ENCODE measurements at regions not wholly inside any gene's neighbourhood (a gene's known extent, or its start where the extent isn't known, plus 50 kb on each side); places are given as distances from the start of the nearest gene placed in this dataset.

- Histone ChIP-seq H3K36me3 (ENCODE audit: insufficient read depth) (no peaks in the 10 kb centered on the region), H3K4me3 (ENCODE audit: low read depth, low read length) (no peak overlapping the region), H3K27ac (ENCODE audit: low read depth) (no peak overlapping the region), H3K4me1 (ENCODE audit: insufficient read depth) (no peaks in the 10 kb centered on the region)
- 83% methylated on average over 24 of the region's 24 CpGs for WGBS
- DNase-seq (ENCODE audit: extremely low spot score) = no peak
Observed at GRCh38 chr7:25968205-25968993, 183.6 kb upstream of the NFE2L3 start.

- Histone ChIP-seq H3K4me1 (ENCODE audit: insufficient read depth) (no peaks in the 10 kb centered on the region), H3K36me3 (ENCODE audit: insufficient read depth) (no peaks in the 10 kb centered on the region), H3K4me3 (ENCODE audit: low read depth, low read length) (no peak overlapping the region), H3K27ac (ENCODE audit: low read depth) (no peak overlapping the region)
- 79% methylated on average over 4 of the region's 4 CpGs for WGBS
- DNase-seq (ENCODE audit: extremely low spot score) = no peak
Observed at GRCh38 chr7:25970356-25970755, 181.6 kb upstream of the NFE2L3 start.

GRCh38 chr7:25970911-25971310 lies 181.1 kb upstream of the NFE2L3 start:
- H3K4me1 ChIP-seq (ENCODE audit: insufficient read depth) = no peaks in the 10 kb centered on the region
- DNase-seq (ENCODE audit: extremely low spot score) = no peak
- no peak overlapping the region for H3K27ac ChIP-seq (ENCODE audit: low read depth)
- no peak overlapping the region for H3K4me3 ChIP-seq (ENCODE audit: low read depth, low read length)
- WGBS = 40% methylated on average over 5 of the region's 5 CpGs
- H3K36me3 ChIP-seq (ENCODE audit: insufficient read depth) = no peaks in the 10 kb centered on the region

GRCh38 chr7:25976630-25977029 lies 175.4 kb upstream of the NFE2L3 start:
- DNase-seq (ENCODE audit: extremely low spot score) = no peak
- no peak overlapping the region for H3K27ac ChIP-seq (ENCODE audit: low read depth)
- H3K4me1 ChIP-seq (ENCODE audit: insufficient read depth) = no peaks in the 10 kb centered on the region
- H3K36me3 ChIP-seq (ENCODE audit: insufficient read depth) = no peaks in the 10 kb centered on the region
- H3K4me3 ChIP-seq (ENCODE audit: low read depth, low read length) = no peak overlapping the region

- no peak overlapping the region for H3K4me3 ChIP-seq (ENCODE audit: low read depth, low read length)
- DNase-seq (ENCODE audit: extremely low spot score) = no peak
- WGBS = 84% methylated on average over 5 of the region's 5 CpGs
- no peaks in the 10 kb centered on the region for H3K4me1 ChIP-seq (ENCODE audit: insufficient read depth)
- no peaks in the 10 kb centered on the region for H3K36me3 ChIP-seq (ENCODE audit: insufficient read depth)
- no peak overlapping the region for H3K27ac ChIP-seq (ENCODE audit: low read depth)
Observed at GRCh38 chr7:25978466-25978865, 173.5 kb upstream of the NFE2L3 start.

- Histone ChIP-seq H3K4me3 (ENCODE audit: low read depth, low read length) (no peak overlapping the region), H3K4me1 (ENCODE audit: insufficient read depth) (no peaks in the 10 kb centered on the region), H3K36me3 (ENCODE audit: insufficient read depth) (no peaks in the 10 kb centered on the region), H3K27ac (ENCODE audit: low read depth) (no peak overlapping the region)
- DNase-seq (ENCODE audit: extremely low spot score) = no peak
- WGBS = 56% methylated on average over 2 of the region's 2 CpGs
Observed at GRCh38 chr7:25979605-25980004, 172.4 kb upstream of the NFE2L3 start.

GRCh38 chr7:25982684-25983083 lies 169.3 kb upstream of the NFE2L3 start:
- Histone ChIP-seq H3K36me3 (ENCODE audit: insufficient read depth) (no peaks in the 10 kb centered on the region), H3K4me1 (ENCODE audit: insufficient read depth) (no peaks in the 10 kb centered on the region), H3K4me3 (ENCODE audit: low read depth, low read length) (no peak overlapping the region), H3K27ac (ENCODE audit: low read depth) (no peak overlapping the region)
- 60% methylated on average over 2 of the region's 2 CpGs for WGBS
- no peak for DNase-seq (ENCODE audit: extremely low spot score)

GRCh38 chr7:25985196-25985595 lies 166.8 kb upstream of the NFE2L3 start:
- WGBS = 60% methylated on average over 4 of the region's 4 CpGs
- H3K36me3 ChIP-seq (ENCODE audit: insufficient read depth) = no peaks in the 10 kb centered on the region
- H3K4me1 ChIP-seq (ENCODE audit: insufficient read depth) = no peaks in the 10 kb centered on the region
- no peak for DNase-seq (ENCODE audit: extremely low spot score)
- H3K27ac ChIP-seq (ENCODE audit: low read depth) = no peak overlapping the region
- H3K4me3 ChIP-seq (ENCODE audit: low read depth, low read length) = no peak overlapping the region

GRCh38 chr7:25988640-25989039 lies 163.4 kb upstream of the NFE2L3 start:
- H3K36me3 ChIP-seq (ENCODE audit: insufficient read depth) = no peaks in the 10 kb centered on the region
- H3K4me3 ChIP-seq (ENCODE audit: low read depth, low read length) = no peak overlapping the region
- DNase-seq (ENCODE audit: extremely low spot score) = no peak
- no peak overlapping the region for H3K27ac ChIP-seq (ENCODE audit: low read depth)
- no peaks in the 10 kb centered on the region for H3K4me1 ChIP-seq (ENCODE audit: insufficient read depth)
- 79% methylated on average over 1 of the region's 1 CpG for WGBS

GRCh38 chr7:25989140-25989705 lies 162.8 kb upstream of the NFE2L3 start:
- Histone ChIP-seq H3K4me1 (ENCODE audit: insufficient read depth) (no peaks in the 10 kb centered on the region), H3K36me3 (ENCODE audit: insufficient read depth) (no peaks in the 10 kb centered on the region), H3K4me3 (ENCODE audit: low read depth, low read length) (no peak overlapping the region), H3K27ac (ENCODE audit: low read depth) (no peak overlapping the region)
- 40% methylated on average over 6 of the region's 6 CpGs for WGBS
- peak; percentile 7 for DNase-seq (ENCODE audit: extremely low spot score)

- H3K27ac ChIP-seq (ENCODE audit: low read depth) = no peak overlapping the region
- DNase-seq (ENCODE audit: extremely low spot score) = no peak
- no peaks in the 10 kb centered on the region for H3K36me3 ChIP-seq (ENCODE audit: insufficient read depth)
- H3K4me3 ChIP-seq (ENCODE audit: low read depth, low read length) = no peak overlapping the region
- H3K4me1 ChIP-seq (ENCODE audit: insufficient read depth) = no peaks in the 10 kb centered on the region
- 88% methylated on average over 2 of the region's 2 CpGs for whole genome bisulfite sequencing
Observed at GRCh38 chr7:25994433-25994994, 157.5 kb upstream of the NFE2L3 start.

GRCh38 chr7:25995216-25995615 lies 156.8 kb upstream of the NFE2L3 start:
- DNase-seq (ENCODE audit: extremely low spot score) = no peak
- WGBS = 67% methylated on average over 3 of the region's 3 CpGs
- H3K27ac ChIP-seq (ENCODE audit: low read depth) = no peak overlapping the region
- no peaks in the 10 kb centered on the region for H3K36me3 ChIP-seq (ENCODE audit: insufficient read depth)
- H3K4me1 ChIP-seq (ENCODE audit: insufficient read depth) = no peaks in the 10 kb centered on the region
- no peak overlapping the region for H3K4me3 ChIP-seq (ENCODE audit: low read depth, low read length)

- 64% methylated on average over 7 of the region's 7 CpGs for WGBS
- no peaks in the 10 kb centered on the region for H3K4me1 ChIP-seq (ENCODE audit: insufficient read depth)
- H3K27ac ChIP-seq (ENCODE audit: low read depth) = no peak overlapping the region
- no peaks in the 10 kb centered on the region for H3K36me3 ChIP-seq (ENCODE audit: insufficient read depth)
- no peak for DNase-seq (ENCODE audit: extremely low spot score)
- H3K4me3 ChIP-seq (ENCODE audit: low read depth, low read length) = no peak overlapping the region
Observed at GRCh38 chr7:25996006-25996408, 156.0 kb upstream of the NFE2L3 start.

GRCh38 chr7:25998499-25998898 lies 153.5 kb upstream of the NFE2L3 start:
- H3K36me3 ChIP-seq (ENCODE audit: insufficient read depth) = no peaks in the 10 kb centered on the region
- H3K4me3 ChIP-seq (ENCODE audit: low read depth, low read length) = no peak overlapping the region
- H3K27ac ChIP-seq (ENCODE audit: low read depth) = no peak overlapping the region
- WGBS = 89% methylated on average over 9 of the region's 9 CpGs
- no peak for DNase-seq (ENCODE audit: extremely low spot score)
- H3K4me1 ChIP-seq (ENCODE audit: insufficient read depth) = no peaks in the 10 kb centered on the region

Measured in urinary bladder (tissue), 3 donors.